HG03520 (cell line): ENCODE measurements at regions not wholly inside any gene's neighbourhood (a gene's known extent, or its start where the extent isn't known, plus 50 kb on each side); places are given as distances from the start of the nearest gene placed in this dataset.
"Not testable (repeated sequence)": the region's sequence is repeated elsewhere in the genome, so short reads cannot be mapped to it uniquely, and the experiment has no call there.

ENCODE experiments used
- ATAC-seq: cut with Tn5 transposase; IDR thresholded peaks from one replicate; pipeline ENCODE4 v1.9.1; 2021; ENCODE audit warnings: mild to moderate bottlenecking, moderate library complexity; ENCODE audit not compliant: unreplicated experiment

GRCh38 chr3:153785901-153786300, 335.3 kb upstream of the ARHGEF26 start:
- no peak for ATAC-seq

- ATAC-seq, result no peak
These were observed 331.8 kb upstream of the ARHGEF26 start for GRCh38 chr3:153789380-153789779.

GRCh38 chr3:153797056-153797455, 324.1 kb upstream of the ARHGEF26 start:
- not testable (repeated sequence) for ATAC-seq

GRCh38 chr3:153809097-153809496, 312.1 kb upstream of the ARHGEF26 start:
- no peak for ATAC-seq

GRCh38 chr3:153818338-153818737, 302.9 kb upstream of the ARHGEF26 start:
- ATAC-seq, result no peak

- no peak for ATAC-seq
These were observed 301.2 kb upstream of the ARHGEF26 start for GRCh38 chr3:153820035-153820434.

- ATAC-seq, result not testable (repeated sequence)
These were observed 292.8 kb upstream of the ARHGEF26 start for GRCh38 chr3:153828346-153828745.

- no peak for ATAC-seq
These were observed 291.5 kb upstream of the ARHGEF26 start for GRCh38 chr3:153829606-153830170.

GRCh38 chr3:153830552-153830951, 290.6 kb upstream of the ARHGEF26 start:
- ATAC-seq, result no peak

GRCh38 chr3:153835540-153835939, 285.6 kb upstream of the ARHGEF26 start:
- ATAC-seq, result no peak

GRCh38 chr3:153840487-153840886, 280.7 kb upstream of the ARHGEF26 start:
- ATAC-seq, result no peak

GRCh38 chr3:153843994-153844393, 277.2 kb upstream of the ARHGEF26 start:
- ATAC-seq, result no peak

GRCh38 chr3:153845311-153845710, 275.9 kb upstream of the ARHGEF26 start:
- ATAC-seq, result no peak

- no peak for ATAC-seq
These were observed 272.5 kb upstream of the ARHGEF26 start for GRCh38 chr3:153848702-153849101.

GRCh38 chr3:153852355-153852754, 268.8 kb upstream of the ARHGEF26 start:
- no peak for ATAC-seq

- ATAC-seq, result no peak
These were observed 268.0 kb upstream of the ARHGEF26 start for GRCh38 chr3:153853163-153853562.

- ATAC-seq, result no peak
These were observed 265.4 kb upstream of the ARHGEF26 start for GRCh38 chr3:153855772-153856171.

GRCh38 chr3:153856932-153857331, 264.3 kb upstream of the ARHGEF26 start:
- no peak for ATAC-seq

GRCh38 chr3:153864793-153865192, 256.4 kb upstream of the ARHGEF26 start:
- ATAC-seq, result no peak

GRCh38 chr3:153866901-153867300, 254.3 kb upstream of the ARHGEF26 start:
- ATAC-seq, result no peak

GRCh38 chr3:153874348-153874747, 246.8 kb upstream of the ARHGEF26 start:
- not testable (repeated sequence) for ATAC-seq

- ATAC-seq, result no peak
These were observed 240.7 kb upstream of the ARHGEF26 start for GRCh38 chr3:153880493-153880892.

- ATAC-seq, result no peak
These were observed 240.0 kb upstream of the ARHGEF26 start for GRCh38 chr3:153881201-153881600.
